HG02610 (cell line): ENCODE measurements at regions not wholly inside any gene's neighbourhood (a gene's known extent, or its start where the extent isn't known, plus 50 kb on each side); places are given as distances from the start of the nearest gene placed in this dataset.

Source experiments
- ATAC-seq: cut with Tn5 transposase; IDR thresholded peaks from one replicate; pipeline ENCODE4 v1.9.1; 2021; ENCODE audit warnings: mild to moderate bottlenecking, moderate library complexity; ENCODE audit not compliant: unreplicated experiment

GRCh38 chr4:46594661-46595060 is 204.7 kb upstream of the GABRA2 start:
- no peak for ATAC-seq

GRCh38 chr4:46586566-46586965 is 196.6 kb upstream of the GABRA2 start:
- no peak for ATAC-seq

GRCh38 chr4:46581677-46582076 is 191.7 kb upstream of the GABRA2 start:
- no peak for ATAC-seq

- ATAC-seq, result no peak
These were observed 165.0 kb upstream of the GABRA2 start for GRCh38 chr4:46554760-46555465.

GRCh38 chr4:46550471-46550870 is 160.5 kb upstream of the GABRA2 start:
- ATAC-seq, result peak; percentile 79

GRCh38 chr4:46549125-46549524 is 159.2 kb upstream of the GABRA2 start:
- no peak for ATAC-seq

GRCh38 chr4:46524751-46525150 is 134.8 kb upstream of the GABRA2 start:
- no peak for ATAC-seq

GRCh38 chr4:46520361-46520760 is 130.4 kb upstream of the GABRA2 start:
- ATAC-seq, result no peak

- ATAC-seq, result no peak
These were observed 126.0 kb upstream of the GABRA2 start for GRCh38 chr4:46515940-46516339.

GRCh38 chr4:46508216-46508615 is 118.3 kb upstream of the GABRA2 start:
- ATAC-seq, result no peak

- ATAC-seq, result no peak
These were observed 116.9 kb upstream of the GABRA2 start for GRCh38 chr4:46506876-46507275.

GRCh38 chr4:46505131-46505530 is 115.2 kb upstream of the GABRA2 start:
- no peak for ATAC-seq

GRCh38 chr4:46503739-46504138 is 113.8 kb upstream of the GABRA2 start:
- no peak for ATAC-seq

GRCh38 chr4:46492394-46492793 is 102.5 kb upstream of the GABRA2 start:
- ATAC-seq, result no peak

- ATAC-seq, result no peak
These were observed 101.5 kb upstream of the GABRA2 start for GRCh38 chr4:46491455-46491854.

- no peak for ATAC-seq
These were observed 95.0 kb upstream of the GABRA2 start for GRCh38 chr4:46484881-46485280.

GRCh38 chr4:46462733-46463132 is 72.8 kb upstream of the GABRA2 start:
- ATAC-seq, result no peak

GRCh38 chr4:46459308-46459707 is 69.4 kb upstream of the GABRA2 start:
- no peak for ATAC-seq

- no peak for ATAC-seq
These were observed 60.6 kb upstream of the GABRA2 start for GRCh38 chr4:46450556-46450955.

GRCh38 chr4:46445710-46446314 is 55.9 kb upstream of the GABRA2 start:
- ATAC-seq, result no peak

GRCh38 chr4:46444318-46445000 is 54.5 kb upstream of the GABRA2 start:
- no peak for ATAC-seq

- no peak for ATAC-seq
These were observed 53.0 kb upstream of the GABRA2 start for GRCh38 chr4:46442963-46443362.
